Right atrium auricular region (tissue), 2 donors: ENCODE measurements at regions not wholly inside any gene's neighbourhood (a gene's known extent, or its start where the extent isn't known, plus 50 kb on each side); places are given as distances from the start of the nearest gene placed in this dataset.

Experiments used
- DNase-seq: peaks from one replicate; pipeline ENCODE4 v3.0.0-alpha.2; 2019; ENCODE audit warnings: low spot score
- H3K27ac ChIP-seq, 2 donors: fragments of 200-600 bp; sonication (generic); 1 replicate in 1 of 2; 2 replicates in 1 of 2; pipeline ENCODE4 v1.5.1; 2016 to 2019
- H3K27me3 ChIP-seq, 2 donors: fragments of 200-600 bp; sonication (generic); one replicate each; pipeline versions ENCODE4 v1.5.1 to v1.6.0; 2017 to 2019
- H3K36me3 ChIP-seq: fragments of 200-600 bp; sonication (generic); one replicate; pipeline ENCODE4 v1.5.1; 2016
- H3K4me1 ChIP-seq, 2 donors: fragments of 200-600 bp; sonication (generic); one replicate each; pipeline versions ENCODE4 v1.5.1 to v1.6.0; 2017 to 2019
- H3K4me3 ChIP-seq, 2 donors: fragments of 200-600 bp; sonication (generic); 1 replicate in 1 of 2; 2 replicates in 1 of 2; pipeline ENCODE4 v1.5.1; 2017 to 2019; ENCODE audit warnings: mild to moderate bottlenecking in 1 of 2, moderate library complexity in 1 of 2
- H3K9me3 ChIP-seq, 2 donors: fragments of 200-600 bp; sonication (generic); one replicate each; pipeline ENCODE4 v1.5.1; 2019
- CTCF ChIP-seq, 2 donors: fragments of 200-600 bp; sonication (generic); IDR thresholded peaks; one replicate each; pipeline ENCODE4 v1.5.1; 2019; ENCODE audit warnings: antibody characterized with exemption in 2 of 2

GRCh38 chr7:25762511-25763462 lies 389.2 kb upstream of the NFE2L3 start:
- H3K36me3 ChIP-seq = no peaks in the 10 kb centered on the region
- DNase-seq = no peak
- H3K4me1 ChIP-seq = no peaks in the 10 kb centered on the region
- no peak for TF ChIP-seq CTCF (IDR thresholded peaks at IDR 0.05)
- H3K4me3 ChIP-seq = no peak overlapping the region
- no peaks in the 10 kb centered on the region for H3K9me3 ChIP-seq
- H3K27ac ChIP-seq = no peak overlapping the region
- no peaks in the 10 kb centered on the region for H3K27me3 ChIP-seq

GRCh38 chr7:25763463-25763860 lies 388.5 kb upstream of the NFE2L3 start:
- no peaks in the 10 kb centered on the region for H3K36me3 ChIP-seq
- DNase-seq = no peak
- no peaks in the 10 kb centered on the region for H3K4me1 ChIP-seq
- no peak overlapping the region for H3K4me3 ChIP-seq
- H3K9me3 ChIP-seq = no peaks in the 10 kb centered on the region
- H3K27me3 ChIP-seq = no peaks in the 10 kb centered on the region
- no peak overlapping the region for H3K27ac ChIP-seq
- TF ChIP-seq CTCF (IDR thresholded peaks at IDR 0.05) = no peak

- Histone ChIP-seq H3K4me3 (no peak overlapping the region), H3K4me1 (peaks cover 0 to under 1% of the 10 kb centered on the region in 2 donors), H3K27ac (no peak overlapping the region)
Observed at GRCh38 chr7:25765110-25765655, 386.8 kb upstream of the NFE2L3 start.

GRCh38 chr7:25770235-25770634 lies 381.8 kb upstream of the NFE2L3 start:
- no peaks in the 10 kb centered on the region for H3K36me3 ChIP-seq
- H3K27ac ChIP-seq = peak overlapping the region; percentile 19 to 63
- no peaks in the 10 kb centered on the region for H3K27me3 ChIP-seq
- no peak for TF ChIP-seq CTCF (IDR thresholded peaks at IDR 0.05)
- no peak for DNase-seq
- H3K9me3 ChIP-seq = no peaks in the 10 kb centered on the region
- no peak overlapping the region for H3K4me3 ChIP-seq
- peaks cover 0 to 4% of the 10 kb centered on the region in 2 donors for H3K4me1 ChIP-seq

More at GRCh38 chr7:25765110-25765655, 386.8 kb upstream of the NFE2L3 start:
- Histone ChIP-seq H3K27me3 (no peaks in the 10 kb centered on the region), H3K9me3 (no peaks in the 10 kb centered on the region), H3K36me3 (no peaks in the 10 kb centered on the region)
- TF ChIP-seq CTCF (IDR thresholded peaks at IDR 0.05) = no peak
- no peak for DNase-seq

- TF ChIP-seq CTCF (IDR thresholded peaks at IDR 0.05) = no peak
- Histone ChIP-seq H3K4me1 (peaks cover 0 to 4% of the 10 kb centered on the region in 2 donors), H3K36me3 (no peaks in the 10 kb centered on the region), H3K9me3 (no peaks in the 10 kb centered on the region), H3K27me3 (no peaks in the 10 kb centered on the region), H3K4me3 (no peak overlapping the region), H3K27ac (peak overlapping the region; percentile 19 to 63)
- no peak for DNase-seq
Observed at GRCh38 chr7:25770670-25771069, 381.3 kb upstream of the NFE2L3 start.
